HepG2 (cell line): ENCODE measurements at regions not wholly inside any gene's neighbourhood (a gene's known extent, or its start where the extent isn't known, plus 50 kb on each side); places are given as distances from the start of the nearest gene placed in this dataset.

ENCODE experiments used
- ATM ChIP-seq: fragments of 450-650 bp; IDR thresholded peaks from 2 replicates; pipeline ENCODE4 v1.7.1; 2017; ENCODE audit warnings: mild to moderate bottlenecking, borderline replicate concordance
- CHD2 ChIP-seq: IDR thresholded peaks from 2 replicates; pipeline ENCODE4 v1.6.1; 2011; ENCODE audit warnings: low read depth, low read length, improper control_type of control experiment
- ELF3 ChIP-seq: IDR thresholded peaks from 2 replicates; pipeline ENCODE4 v1.6.1; 2016; ENCODE audit warnings: missing genetic modification reagents, missing compliant biosample characterization
- MBNL3 ChIP-seq: fragments of 250-450 bp; sonication (Bioruptor Pico); conservative IDR thresholded peaks from 2 replicates; pipeline ENCODE4 v1.8.0; 2022; ENCODE audit warnings: mild to moderate bottlenecking, inconsistent platforms
- MTF1 ChIP-seq: sonication (generic); formaldehyde crosslinking; IDR thresholded peaks from 2 replicates; pipeline ENCODE4 v1.5.0; 2020; ENCODE audit warnings: missing genetic modification reagents
- NR2C2 ChIP-seq: sonication (generic); formaldehyde crosslinking; IDR thresholded peaks from 2 replicates; pipeline ENCODE4 v1.4.0; 2020; ENCODE audit warnings: missing genetic modification reagents, mild to moderate bottlenecking, moderate library complexity, borderline replicate concordance
- PITX1 ChIP-seq: sonication (generic); formaldehyde crosslinking; IDR thresholded peaks from 2 replicates; pipeline ENCODE4 v1.5.1; 2020; ENCODE audit warnings: mild to moderate bottlenecking, missing genetic modification reagents
- SAFB2 ChIP-seq: sonication (generic); formaldehyde crosslinking; IDR thresholded peaks from 2 replicates; pipeline ENCODE4 v1.5.1; 2020; ENCODE audit warnings: missing genetic modification reagents, low read depth, mild to moderate bottlenecking, borderline replicate concordance
- SETDB1 ChIP-seq: sonication (generic); formaldehyde crosslinking; IDR thresholded peaks from 2 replicates; pipeline ENCODE4 v1.5.1; 2020; ENCODE audit warnings: missing genetic modification reagents, mild to moderate bottlenecking, borderline replicate concordance
- SMC3 ChIP-seq: IDR thresholded peaks from 2 replicates; pipeline ENCODE4 v1.6.1; 2011; ENCODE audit warnings: low read length, improper control_type of control experiment
- SSRP1 ChIP-seq: IDR thresholded peaks from 2 replicates; pipeline ENCODE4 v1.6.1; 2016; ENCODE audit warnings: control low read depth
- YEATS2 ChIP-seq: sonication (generic); formaldehyde crosslinking; IDR thresholded peaks from 2 replicates; pipeline ENCODE4 v1.4.0; 2020; ENCODE audit warnings: missing genetic modification reagents, borderline replicate concordance
- ZC3H4 ChIP-seq: sonication (generic); formaldehyde crosslinking; IDR thresholded peaks from 2 replicates; pipeline ENCODE4 v1.4.0; 2020; ENCODE audit warnings: missing genetic modification reagents, borderline replicate concordance
- ZMYM4 ChIP-seq: sonication (generic); formaldehyde crosslinking; IDR thresholded peaks from 2 replicates; pipeline ENCODE4 v1.8.1; 2023; ENCODE audit warnings: mild to moderate bottlenecking, missing genetic modification reagents
- ZNF225 ChIP-seq: sonication (generic); formaldehyde crosslinking; IDR thresholded peaks from 2 replicates; pipeline ENCODE4 v1.4.0; 2020; ENCODE audit warnings: mild to moderate bottlenecking, missing genetic modification reagents
- ZNF234 ChIP-seq: sonication (generic); formaldehyde crosslinking; conservative IDR thresholded peaks from 2 replicates; pipeline ENCODE4 v1.5.1; 2020; ENCODE audit warnings: mild to moderate bottlenecking, missing genetic modification reagents
- ZNF256 ChIP-seq: sonication (generic); formaldehyde crosslinking; conservative IDR thresholded peaks from 2 replicates; pipeline ENCODE4 v1.4.0; 2020; ENCODE audit warnings: missing genetic modification reagents
- ZNF30 ChIP-seq: sonication (generic); formaldehyde crosslinking; IDR thresholded peaks from 2 replicates; pipeline ENCODE4 v1.5.0; 2020; ENCODE audit warnings: mild to moderate bottlenecking, missing genetic modification reagents
- ZNF543 ChIP-seq: sonication (generic); formaldehyde crosslinking; IDR thresholded peaks from 2 replicates; pipeline ENCODE4 v1.4.0; 2020; ENCODE audit warnings: mild to moderate bottlenecking, missing genetic modification reagents
- ZNF558 ChIP-seq: sonication (generic); formaldehyde crosslinking; IDR thresholded peaks from 2 replicates; pipeline ENCODE4 v1.9.0; 2022; ENCODE audit warnings: mild to moderate bottlenecking, missing genetic modification reagents, borderline replicate concordance
- ZNF580 ChIP-seq: IDR thresholded peaks from 2 replicates; pipeline ENCODE4 v1.6.1; 2016; ENCODE audit warnings: low read depth, borderline replicate concordance
- ZNF782 ChIP-seq: sonication (generic); formaldehyde crosslinking; IDR thresholded peaks from 2 replicates; pipeline ENCODE4 v1.4.0; 2020; ENCODE audit warnings: missing genetic modification reagents, mild to moderate bottlenecking, borderline replicate concordance
- ZNF878 ChIP-seq: sonication (generic); formaldehyde crosslinking; IDR thresholded peaks from 2 replicates; pipeline ENCODE4 v1.8.1; 2023; ENCODE audit warnings: mild to moderate bottlenecking, missing genetic modification reagents, moderate library complexity
- TF ChIP-seq, protein P1 (sequence below): sonication (generic); formaldehyde crosslinking; IDR thresholded peaks from 2 replicates; pipeline ENCODE4 v1.8.1; 2023; ENCODE audit warnings: mild to moderate bottlenecking, moderate library complexity, missing genetic modification reagents
- TF ChIP-seq, protein P2 (sequence below), 2 experiments: sonication (generic) in 1 of 2; formaldehyde crosslinking in 1 of 2; IDR thresholded peaks; 2 replicates each; pipeline versions ENCODE4 v1.4.0 to v1.6.1; 2018 to 2020; ENCODE audit warnings: missing genetic modification reagents in 2 of 2, borderline replicate concordance in 1 of 2, low read depth in 1 of 2, mild to moderate bottlenecking in 1 of 2, missing biosample characterization in 1 of 2

- TF ChIP-seq ZNF558 (CRISPR knock-in tag) (no peak), ZC3H4 (no peak), MTF1 (CRISPR knock-in tag) (no peak), ZNF30 (no peak), ZNF543 (no peak), ZNF878 (CRISPR knock-in tag) (no peak), ATM (no peak), SMC3 (peak; percentile 95), ZNF782 (no peak), MBNL3 (no peak), ELF3 (CRISPR knock-in tag) (peak; percentile 31; the same call in 1 of the 2 replicates), SAFB2 (CRISPR knock-in tag) (no peak), ZMYM4 (CRISPR knock-in tag) (peak; percentile 66; the same call in 1 of the 2 replicates), SSRP1 (CRISPR knock-in tag) (no peak), ZNF580 (CRISPR knock-in tag) (no peak), PITX1 (CRISPR knock-in tag) (peak; percentile 62), ZNF225 (CRISPR knock-in tag) (no peak), ZNF256 (no peak), NR2C2 (no peak), SETDB1 (no peak), ZNF234 (CRISPR knock-in tag) (no peak), YEATS2 (no peak), CHD2 (no peak)
- TF ChIP-seq, protein P1, sequence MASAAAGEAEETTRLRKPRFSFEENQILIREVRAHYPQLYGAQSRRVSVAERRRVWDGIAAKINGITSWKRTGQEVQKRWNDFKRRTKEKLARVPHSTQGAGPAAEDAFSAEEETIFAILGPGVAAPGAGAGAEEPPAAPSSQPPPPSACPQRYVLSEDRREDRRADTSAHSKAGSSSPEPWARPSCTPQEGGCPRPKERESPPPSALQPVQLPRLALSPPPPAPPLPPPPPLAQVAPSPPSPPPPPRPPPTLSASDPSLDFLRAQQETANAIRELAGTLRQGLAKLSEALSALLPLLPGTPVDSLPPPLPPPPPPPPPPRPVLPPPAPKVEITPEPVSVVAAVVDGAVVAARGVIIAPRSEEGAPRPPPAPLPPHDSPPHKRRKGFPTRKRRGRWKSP, result no peak
- TF ChIP-seq, protein P2, sequence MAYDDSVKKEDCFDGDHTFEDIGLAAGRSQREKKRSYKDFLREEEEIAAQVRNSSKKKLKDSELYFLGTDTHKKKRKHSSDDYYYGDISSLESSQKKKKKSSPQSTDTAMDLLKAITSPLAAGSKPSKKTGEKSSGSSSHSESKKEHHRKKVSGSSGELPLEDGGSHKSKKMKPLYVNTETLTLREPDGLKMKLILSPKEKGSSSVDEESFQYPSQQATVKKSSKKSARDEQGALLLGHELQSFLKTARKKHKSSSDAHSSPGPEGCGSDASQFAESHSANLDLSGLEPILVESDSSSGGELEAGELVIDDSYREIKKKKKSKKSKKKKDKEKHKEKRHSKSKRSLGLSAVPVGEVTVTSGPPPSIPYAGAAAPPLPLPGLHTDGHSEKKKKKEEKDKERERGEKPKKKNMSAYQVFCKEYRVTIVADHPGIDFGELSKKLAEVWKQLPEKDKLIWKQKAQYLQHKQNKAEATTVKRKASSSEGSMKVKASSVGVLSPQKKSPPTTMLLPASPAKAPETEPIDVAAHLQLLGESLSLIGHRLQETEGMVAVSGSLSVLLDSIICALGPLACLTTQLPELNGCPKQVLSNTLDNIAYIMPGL (CRISPR knock-in tag; IDR thresholded peaks at IDR 0.05; ENCODE audit: borderline replicate concordance in 1 of 2, low read depth in 1 of 2), result peak; percentile 48 to 59; a peak in 2 of 4 replicates
Measured at GRCh38 chr1:65687428-65688214, 105.1 kb upstream of the PDE4B start (continued).
